C4-2B (cell line): ENCODE measurements at regions not wholly inside any gene's neighbourhood (a gene's known extent, or its start where the extent isn't known, plus 50 kb on each side); places are given as distances from the start of the nearest gene placed in this dataset.
A peak's percentile ranks its signal among the peaks of the same experiment; 100 is the strongest.

Source experiments
- H3K27ac ChIP-seq: fragments of 450-650 bp; 2 replicates; pipeline ENCODE4 v1.5.1; 2017
- ZFX ChIP-seq: fragments of 450-650 bp; IDR thresholded peaks from 2 replicates; pipeline ENCODE4 v1.6.1; 2017
- TF ChIP-seq, protein P1 (sequence below): fragments of 450-650 bp; conservative IDR thresholded peaks from 2 replicates; pipeline ENCODE4 v1.5.1; 2017; ENCODE audit warnings: mild to moderate bottlenecking

- TF ChIP-seq, protein P1, sequence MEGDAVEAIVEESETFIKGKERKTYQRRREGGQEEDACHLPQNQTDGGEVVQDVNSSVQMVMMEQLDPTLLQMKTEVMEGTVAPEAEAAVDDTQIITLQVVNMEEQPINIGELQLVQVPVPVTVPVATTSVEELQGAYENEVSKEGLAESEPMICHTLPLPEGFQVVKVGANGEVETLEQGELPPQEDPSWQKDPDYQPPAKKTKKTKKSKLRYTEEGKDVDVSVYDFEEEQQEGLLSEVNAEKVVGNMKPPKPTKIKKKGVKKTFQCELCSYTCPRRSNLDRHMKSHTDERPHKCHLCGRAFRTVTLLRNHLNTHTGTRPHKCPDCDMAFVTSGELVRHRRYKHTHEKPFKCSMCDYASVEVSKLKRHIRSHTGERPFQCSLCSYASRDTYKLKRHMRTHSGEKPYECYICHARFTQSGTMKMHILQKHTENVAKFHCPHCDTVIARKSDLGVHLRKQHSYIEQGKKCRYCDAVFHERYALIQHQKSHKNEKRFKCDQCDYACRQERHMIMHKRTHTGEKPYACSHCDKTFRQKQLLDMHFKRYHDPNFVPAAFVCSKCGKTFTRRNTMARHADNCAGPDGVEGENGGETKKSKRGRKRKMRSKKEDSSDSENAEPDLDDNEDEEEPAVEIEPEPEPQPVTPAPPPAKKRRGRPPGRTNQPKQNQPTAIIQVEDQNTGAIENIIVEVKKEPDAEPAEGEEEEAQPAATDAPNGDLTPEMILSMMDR = no peak
- no peak for TF ChIP-seq ZFX
- H3K27ac ChIP-seq = no peak overlapping the region
Measured at GRCh38 chr3:103906304-103906703, 1460.4 kb upstream of the ALCAM start.

DNA sequence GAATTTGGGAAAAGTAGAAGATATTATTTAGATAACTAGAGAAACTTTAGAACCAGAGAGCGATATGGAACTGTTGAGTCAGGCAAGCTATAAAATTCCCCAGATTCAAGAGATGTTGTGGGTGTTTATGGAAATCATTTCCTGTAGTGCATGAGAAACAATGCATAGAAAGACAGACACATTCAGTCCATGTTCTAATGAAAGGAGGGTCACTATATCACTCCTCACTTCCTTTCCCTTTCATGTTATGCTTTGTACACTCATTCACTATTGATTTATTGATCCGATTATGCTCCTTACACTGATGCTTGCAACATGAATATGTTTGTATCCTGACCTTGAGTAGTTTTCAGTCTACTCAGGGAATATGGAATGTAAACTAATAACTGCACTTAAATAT, 1459.9 kb upstream of the ALCAM start:
- H3K27ac ChIP-seq = no peak overlapping the region
- TF ChIP-seq, protein P1 = no peak
- no peak for TF ChIP-seq ZFX

DNA sequence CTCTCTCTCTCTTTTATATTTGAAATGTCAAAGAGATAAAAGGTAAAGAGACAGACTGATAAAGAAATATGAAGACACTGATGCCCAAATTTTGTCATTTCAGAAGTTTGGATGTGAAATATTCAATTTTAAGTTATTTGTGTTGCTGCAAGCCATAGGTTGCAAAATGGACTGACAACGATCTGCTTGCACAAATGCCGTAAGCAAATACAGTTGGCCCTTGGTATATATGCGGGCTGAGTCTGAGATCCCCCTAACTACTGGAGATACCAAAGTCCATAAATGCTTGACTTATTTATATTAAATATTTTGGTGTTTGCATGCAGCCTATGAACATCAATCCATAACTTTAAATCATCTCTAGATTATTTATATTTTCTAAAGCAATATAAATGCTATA, 1459.1 kb upstream of the ALCAM start:
- TF ChIP-seq, protein P1 = no peak
- no peak for TF ChIP-seq ZFX
- H3K27ac ChIP-seq = no peak overlapping the region

GRCh38 chr3:103909395-103909794, 1457.3 kb upstream of the ALCAM start:
- H3K27ac ChIP-seq = no peak overlapping the region
- no peak for TF ChIP-seq ZFX
- TF ChIP-seq, protein P1 = no peak

DNA sequence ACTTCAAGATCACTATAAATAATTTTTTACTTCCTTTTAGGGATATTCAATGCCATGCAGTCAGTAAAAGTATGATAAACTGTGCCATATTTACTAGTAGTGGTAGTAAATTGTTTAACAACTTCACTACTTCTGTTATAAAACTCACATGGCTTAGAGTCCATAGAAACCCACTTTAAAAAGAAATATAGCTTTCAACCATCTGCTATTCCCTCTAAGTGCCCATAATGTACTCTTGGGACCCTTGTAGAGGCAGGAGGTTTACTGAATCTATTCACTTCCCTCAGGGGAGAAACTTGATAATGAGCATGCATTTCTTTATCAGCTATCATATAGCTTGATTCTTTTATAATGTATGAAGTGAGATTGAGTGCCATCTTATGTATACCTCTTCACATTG, 1448.4 kb upstream of the ALCAM start:
- TF ChIP-seq, protein P1 = no peak
- TF ChIP-seq ZFX = no peak
- H3K27ac ChIP-seq = no peak overlapping the region

- H3K27ac ChIP-seq = no peak overlapping the region
Measured at GRCh38 chr3:103919327-103919726, 1447.4 kb upstream of the ALCAM start.

DNA sequence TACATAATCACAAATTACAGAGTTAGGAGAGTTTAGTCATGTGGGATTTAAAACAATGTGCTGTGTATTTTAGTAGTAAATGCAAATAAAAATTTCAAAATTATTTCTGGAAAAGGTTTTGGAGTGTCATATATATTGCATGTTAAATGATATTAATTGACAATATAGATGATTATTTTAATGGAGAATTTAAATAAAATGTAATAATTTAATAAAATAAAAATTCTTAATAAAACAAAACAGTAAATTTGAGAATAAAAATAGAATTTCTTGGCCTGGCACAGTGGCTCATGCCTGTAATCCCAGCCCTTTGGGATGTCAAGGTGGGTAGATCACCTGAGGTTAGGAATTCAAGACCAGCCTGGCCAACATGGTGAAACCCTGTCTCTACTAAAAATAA, 1442.8 kb upstream of the ALCAM start:
- H3K27ac ChIP-seq = no peak overlapping the region
- no peak for TF ChIP-seq ZFX
- TF ChIP-seq, protein P1 = no peak

More at GRCh38 chr3:103919327-103919726, 1447.4 kb upstream of the ALCAM start:
- TF ChIP-seq, protein P1 = peak; percentile 19
- no peak for TF ChIP-seq ZFX
